ENCODE measurements at regions not wholly inside any gene's neighbourhood (a gene's known extent, or its start where the extent isn't known, plus 50 kb on each side); places are given as distances from the start of the nearest gene placed in this dataset.

DNA sequence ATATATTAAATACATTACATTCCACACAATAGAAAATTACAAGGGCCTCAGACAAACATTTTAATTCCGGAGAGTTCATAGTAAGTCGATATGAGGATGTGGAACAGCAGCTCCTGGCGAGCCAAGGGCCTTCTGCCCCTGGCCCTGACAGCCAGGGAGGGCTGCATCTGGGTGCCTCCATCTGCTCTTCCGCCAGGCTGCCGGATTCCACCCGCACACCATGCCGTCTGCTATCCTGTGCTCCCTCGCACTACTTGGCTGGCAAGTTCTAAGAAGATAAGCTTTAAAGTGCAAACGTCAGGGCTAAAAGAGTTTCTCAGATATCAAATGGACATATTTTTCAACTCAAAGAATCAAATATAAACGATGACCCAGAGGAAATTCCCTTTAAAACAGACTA lies 656.3 kb upstream of the NOX3 start:
- H3K9me3 Mint-ChIP-seq: no peaks in the 10 kb centered on the region
- H3K4me1 Mint-ChIP-seq (ENCODE audit: low read depth): no peaks in the 10 kb centered on the region
- no peak for DNase-seq
- no peak overlapping the region for H3K27ac Mint-ChIP-seq
- no peaks in the 10 kb centered on the region for H3K36me3 Mint-ChIP-seq (ENCODE audit: low read depth)
- no peak overlapping the region for H3K4me3 Mint-ChIP-seq
- no peaks in the 10 kb centered on the region for H3K27me3 Mint-ChIP-seq

GRCh38 chr6:156110249-156110648 lies 654.6 kb upstream of the NOX3 start:
- H3K4me1 Mint-ChIP-seq (ENCODE audit: low read depth): no peaks in the 10 kb centered on the region
- no peaks in the 10 kb centered on the region for H3K27me3 Mint-ChIP-seq
- no peaks in the 10 kb centered on the region for H3K9me3 Mint-ChIP-seq
- DNase-seq: no peak
- no peak overlapping the region for H3K4me3 Mint-ChIP-seq
- H3K27ac Mint-ChIP-seq: no peak overlapping the region
- H3K36me3 Mint-ChIP-seq (ENCODE audit: low read depth): no peaks in the 10 kb centered on the region

GRCh38 chr6:156109713-156110112 lies 654.1 kb upstream of the NOX3 start:
- no peaks in the 10 kb centered on the region for H3K9me3 Mint-ChIP-seq
- H3K4me1 Mint-ChIP-seq (ENCODE audit: low read depth): no peaks in the 10 kb centered on the region
- H3K4me3 Mint-ChIP-seq: no peak overlapping the region
- H3K27me3 Mint-ChIP-seq: no peaks in the 10 kb centered on the region
- no peaks in the 10 kb centered on the region for H3K36me3 Mint-ChIP-seq (ENCODE audit: low read depth)
- no peak overlapping the region for H3K27ac Mint-ChIP-seq
- DNase-seq: no peak

DNA sequence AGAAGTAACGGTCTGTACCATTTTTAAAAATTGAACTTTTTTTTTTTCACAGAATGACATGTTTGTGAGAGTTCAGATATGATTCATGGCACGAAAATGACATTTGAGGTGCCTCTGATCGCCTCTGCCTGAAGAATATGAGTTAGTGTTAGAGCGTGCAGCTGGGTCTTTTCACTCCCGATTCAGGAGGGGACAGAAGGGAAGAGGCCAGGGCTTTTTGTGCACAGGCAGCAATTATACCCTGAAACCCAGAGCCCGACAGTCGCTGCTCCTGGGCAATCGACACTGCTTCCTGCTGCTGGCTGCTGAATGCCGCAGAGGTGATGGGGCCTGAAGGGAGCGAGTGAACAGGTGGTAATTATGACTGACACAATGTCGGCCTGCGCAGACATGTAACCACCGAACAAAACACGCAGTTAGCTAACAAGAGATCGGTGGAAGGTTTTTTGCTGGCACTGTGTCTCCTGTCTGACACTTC lies 652.0 kb upstream of the NOX3 start:
- Mint-ChIP-seq H3K36me3 (ENCODE audit: low read depth) (no peaks in the 10 kb centered on the region), H3K4me3 (no peak overlapping the region), H3K27me3 (no peaks in the 10 kb centered on the region), H3K4me1 (ENCODE audit: low read depth) (no peaks in the 10 kb centered on the region), H3K9me3 (no peaks in the 10 kb centered on the region), H3K27ac (no peak overlapping the region)
- no peak for DNase-seq

GRCh38 chr6:156102129-156102528 lies 646.5 kb upstream of the NOX3 start:
- Mint-ChIP-seq H3K36me3 (ENCODE audit: low read depth) (no peaks in the 10 kb centered on the region), H3K4me3 (no peak overlapping the region), H3K27ac (no peak overlapping the region), H3K4me1 (ENCODE audit: low read depth) (peaks cover 3% of the 10 kb centered on the region), H3K9me3 (peaks cover 9% of the 10 kb centered on the region), H3K27me3 (no peaks in the 10 kb centered on the region)
- DNase-seq: no peak

- Mint-ChIP-seq H3K27ac (no peak overlapping the region), H3K27me3 (no peaks in the 10 kb centered on the region), H3K9me3 (peaks cover 9% of the 10 kb centered on the region), H3K4me1 (ENCODE audit: low read depth) (peaks cover 3% of the 10 kb centered on the region), H3K4me3 (no peak overlapping the region), H3K36me3 (ENCODE audit: low read depth) (no peaks in the 10 kb centered on the region)
- no peak for DNase-seq
Observed at GRCh38 chr6:156098839-156099238, 643.2 kb upstream of the NOX3 start.

- no peaks in the 10 kb centered on the region for H3K27me3 Mint-ChIP-seq
- peaks cover 3% of the 10 kb centered on the region for H3K36me3 Mint-ChIP-seq (ENCODE audit: low read depth)
- H3K4me3 Mint-ChIP-seq: no peak overlapping the region
- H3K27ac Mint-ChIP-seq: no peak overlapping the region
- DNase-seq: no peak
- no peaks in the 10 kb centered on the region for H3K4me1 Mint-ChIP-seq (ENCODE audit: low read depth)
- peaks cover 34% of the 10 kb centered on the region for H3K9me3 Mint-ChIP-seq
Observed at GRCh38 chr6:156087487-156087886, 631.8 kb upstream of the NOX3 start.

DNA sequence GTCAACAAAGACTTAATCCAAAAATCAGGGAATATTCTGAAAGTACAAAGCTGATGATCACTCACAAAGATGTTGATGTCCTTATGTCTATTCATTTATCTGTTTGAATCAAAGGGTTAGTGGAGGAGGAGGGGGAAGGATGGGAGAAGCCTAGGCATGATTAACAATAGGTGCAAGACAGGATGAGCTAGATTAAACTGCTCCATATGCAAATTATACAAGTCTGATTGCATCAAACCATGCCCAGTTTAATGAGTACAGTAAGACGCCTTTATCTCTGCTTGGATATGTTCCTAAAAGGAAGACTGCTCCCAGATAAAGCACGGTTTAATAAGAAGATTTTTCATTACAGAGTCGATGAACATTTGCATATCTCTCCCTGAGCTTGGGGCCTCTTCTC lies 626.4 kb upstream of the NOX3 start:
- Mint-ChIP-seq H3K4me3 (no peak overlapping the region), H3K27ac (no peak overlapping the region), H3K9me3 (peaks cover 5% of the 10 kb centered on the region), H3K4me1 (ENCODE audit: low read depth) (no peaks in the 10 kb centered on the region), H3K36me3 (ENCODE audit: low read depth) (no peaks in the 10 kb centered on the region), H3K27me3 (no peaks in the 10 kb centered on the region)
- no peak for DNase-seq

- H3K9me3 Mint-ChIP-seq: no peaks in the 10 kb centered on the region
- no peak overlapping the region for H3K27ac Mint-ChIP-seq
- no peaks in the 10 kb centered on the region for H3K4me1 Mint-ChIP-seq (ENCODE audit: low read depth)
- H3K36me3 Mint-ChIP-seq (ENCODE audit: low read depth): no peaks in the 10 kb centered on the region
- no peak overlapping the region for H3K4me3 Mint-ChIP-seq
- H3K27me3 Mint-ChIP-seq: no peaks in the 10 kb centered on the region
- no peak for DNase-seq
Observed at GRCh38 chr6:156080371-156080770, 624.7 kb upstream of the NOX3 start.

DNA sequence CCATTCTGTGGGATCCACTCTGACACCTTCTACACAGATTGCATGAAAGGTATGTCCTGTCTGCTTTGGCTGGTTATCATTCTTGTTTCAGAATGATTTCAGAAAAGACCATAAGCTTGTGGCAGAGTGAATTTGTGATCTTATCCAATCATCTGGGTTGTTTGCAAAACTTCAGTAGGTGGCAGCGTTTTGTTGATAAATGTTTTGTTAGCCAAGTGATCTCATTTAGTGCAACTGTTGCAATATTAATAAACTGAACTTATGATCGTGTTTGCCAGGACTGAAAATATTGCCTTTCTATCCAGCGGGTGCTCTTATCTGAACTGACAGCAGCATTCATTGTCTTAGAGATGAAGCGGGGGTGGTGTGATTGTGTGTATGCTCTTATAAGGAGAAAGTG lies 613.2 kb upstream of the NOX3 start:
- H3K9me3 Mint-ChIP-seq: no peaks in the 10 kb centered on the region
- H3K36me3 Mint-ChIP-seq (ENCODE audit: low read depth): no peaks in the 10 kb centered on the region

GRCh38 chr6:156065849-156066248 lies 610.2 kb upstream of the NOX3 start:
- Mint-ChIP-seq H3K27ac (no peak overlapping the region), H3K4me1 (ENCODE audit: low read depth) (peaks cover 2% of the 10 kb centered on the region), H3K36me3 (ENCODE audit: low read depth) (no peaks in the 10 kb centered on the region), H3K9me3 (no peaks in the 10 kb centered on the region), H3K4me3 (no peak overlapping the region), H3K27me3 (no peaks in the 10 kb centered on the region)
- DNase-seq: no peak

More for the DNA sequence above, 613.2 kb upstream of the NOX3 start:
- Mint-ChIP-seq H3K27ac (no peak overlapping the region), H3K27me3 (no peaks in the 10 kb centered on the region), H3K4me3 (no peak overlapping the region), H3K4me1 (ENCODE audit: low read depth) (peaks cover 2% of the 10 kb centered on the region)
- no peak for DNase-seq

GRCh38 chr6:156062091-156062563 lies 606.5 kb upstream of the NOX3 start:
- no peaks in the 10 kb centered on the region for H3K36me3 Mint-ChIP-seq (ENCODE audit: low read depth)
- H3K4me3 Mint-ChIP-seq: no peak overlapping the region
- H3K27me3 Mint-ChIP-seq: no peaks in the 10 kb centered on the region

DNA sequence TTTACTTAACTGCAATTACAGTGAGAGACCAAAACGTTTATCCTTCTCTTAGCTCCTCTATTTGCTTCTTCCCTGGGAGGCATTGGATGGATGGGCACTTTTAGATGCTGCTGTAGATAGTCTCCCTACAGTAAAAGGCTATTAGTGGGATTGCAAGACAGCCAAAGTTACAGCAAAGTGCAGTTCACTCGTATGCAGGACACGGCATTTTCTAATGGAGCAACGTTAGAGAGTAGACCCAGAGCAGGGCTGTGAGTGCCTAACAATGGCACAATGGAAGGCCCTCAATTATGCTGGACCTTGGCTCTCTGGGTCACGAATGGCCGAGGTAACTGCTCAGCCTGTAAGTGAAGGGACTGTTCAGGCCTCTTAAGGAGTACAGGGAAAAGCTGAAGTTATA lies 605.8 kb upstream of the NOX3 start:
- DNase-seq: no peak
- H3K4me1 Mint-ChIP-seq (ENCODE audit: low read depth): peaks cover 11% of the 10 kb centered on the region
- H3K27me3 Mint-ChIP-seq: no peaks in the 10 kb centered on the region
- no peak overlapping the region for H3K27ac Mint-ChIP-seq
- H3K9me3 Mint-ChIP-seq: peaks cover 5% of the 10 kb centered on the region
- no peak overlapping the region for H3K4me3 Mint-ChIP-seq
- H3K36me3 Mint-ChIP-seq (ENCODE audit: low read depth): no peaks in the 10 kb centered on the region

More at GRCh38 chr6:156062091-156062563, 606.5 kb upstream of the NOX3 start:
- Mint-ChIP-seq H3K4me1 (ENCODE audit: low read depth) (peaks cover 11% of the 10 kb centered on the region), H3K27ac (no peak overlapping the region), H3K9me3 (no peaks in the 10 kb centered on the region)
- no peak for DNase-seq

- Mint-ChIP-seq H3K9me3 (peaks cover 7% of the 10 kb centered on the region), H3K27me3 (no peaks in the 10 kb centered on the region), H3K4me1 (ENCODE audit: low read depth) (peaks cover 11% of the 10 kb centered on the region), H3K4me3 (no peak overlapping the region), H3K27ac (peak overlapping the region; percentile 39), H3K36me3 (ENCODE audit: low read depth) (no peaks in the 10 kb centered on the region)
- DNase-seq: no peak
Observed at GRCh38 chr6:156060013-156060412, 604.4 kb upstream of the NOX3 start.

- Mint-ChIP-seq H3K4me3 (no peak overlapping the region), H3K27ac (no peak overlapping the region), H3K9me3 (peaks cover 7% of the 10 kb centered on the region), H3K4me1 (ENCODE audit: low read depth) (peaks cover 11% of the 10 kb centered on the region), H3K27me3 (no peaks in the 10 kb centered on the region), H3K36me3 (ENCODE audit: low read depth) (no peaks in the 10 kb centered on the region)
- DNase-seq: no peak
Observed at GRCh38 chr6:156058356-156058755, 602.7 kb upstream of the NOX3 start.

DNA sequence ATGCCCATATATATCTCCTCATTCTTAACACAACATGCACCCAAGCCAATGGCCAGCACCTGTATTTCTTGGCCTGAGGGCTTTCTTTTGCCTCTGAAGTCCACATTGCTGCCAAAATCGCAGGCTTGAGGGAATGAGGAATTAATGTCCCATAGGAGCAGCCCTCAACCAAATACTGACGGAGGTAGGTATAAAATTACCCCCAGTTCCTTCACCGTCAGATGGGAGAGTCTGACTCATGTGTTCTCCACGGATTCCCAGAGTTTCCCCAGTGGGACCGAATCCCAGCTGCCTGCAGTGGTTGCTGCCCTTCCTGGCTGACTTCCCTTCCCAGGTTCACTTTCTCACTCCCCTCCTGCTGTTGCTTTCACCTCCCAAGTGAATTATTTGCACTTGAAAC lies 602.2 kb upstream of the NOX3 start:
- H3K4me3 Mint-ChIP-seq: no peak overlapping the region
- peaks cover 7% of the 10 kb centered on the region for H3K9me3 Mint-ChIP-seq
- peaks cover 11% of the 10 kb centered on the region for H3K4me1 Mint-ChIP-seq (ENCODE audit: low read depth)
- H3K36me3 Mint-ChIP-seq (ENCODE audit: low read depth): no peaks in the 10 kb centered on the region
- no peaks in the 10 kb centered on the region for H3K27me3 Mint-ChIP-seq
- DNase-seq: no peak
- no peak overlapping the region for H3K27ac Mint-ChIP-seq

Data from activated T-cell treated with anti-CD3 and anti-CD28 coated beads, Interleukin-2, amount 50 U/mL, for 24 hours (primary cell).